ENCODE measurements at regions not wholly inside any gene's neighbourhood (a gene's known extent, or its start where the extent isn't known, plus 50 kb on each side); places are given as distances from the start of the nearest gene placed in this dataset.

DNA sequence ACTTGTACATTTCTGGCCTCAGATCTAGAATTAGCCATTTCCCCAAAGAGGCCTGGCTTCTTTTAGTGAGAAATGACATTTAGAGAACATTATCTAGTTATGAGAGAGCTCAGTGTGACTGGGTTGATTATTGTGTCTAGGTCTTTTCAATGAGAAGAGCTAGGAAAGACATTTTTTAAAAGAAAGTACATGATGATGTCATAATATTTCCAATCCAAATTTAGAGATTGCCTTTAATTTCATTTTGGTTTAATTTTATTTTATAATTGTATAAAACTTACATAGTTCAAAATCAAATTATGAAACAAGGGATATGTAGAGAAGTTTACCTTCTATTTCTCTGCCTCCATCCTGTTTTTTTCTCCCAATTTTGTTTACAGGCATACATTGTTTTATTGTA, 354.9 kb downstream of the TMEM135 start (continued):
- TF ChIP-seq, protein P1, sequence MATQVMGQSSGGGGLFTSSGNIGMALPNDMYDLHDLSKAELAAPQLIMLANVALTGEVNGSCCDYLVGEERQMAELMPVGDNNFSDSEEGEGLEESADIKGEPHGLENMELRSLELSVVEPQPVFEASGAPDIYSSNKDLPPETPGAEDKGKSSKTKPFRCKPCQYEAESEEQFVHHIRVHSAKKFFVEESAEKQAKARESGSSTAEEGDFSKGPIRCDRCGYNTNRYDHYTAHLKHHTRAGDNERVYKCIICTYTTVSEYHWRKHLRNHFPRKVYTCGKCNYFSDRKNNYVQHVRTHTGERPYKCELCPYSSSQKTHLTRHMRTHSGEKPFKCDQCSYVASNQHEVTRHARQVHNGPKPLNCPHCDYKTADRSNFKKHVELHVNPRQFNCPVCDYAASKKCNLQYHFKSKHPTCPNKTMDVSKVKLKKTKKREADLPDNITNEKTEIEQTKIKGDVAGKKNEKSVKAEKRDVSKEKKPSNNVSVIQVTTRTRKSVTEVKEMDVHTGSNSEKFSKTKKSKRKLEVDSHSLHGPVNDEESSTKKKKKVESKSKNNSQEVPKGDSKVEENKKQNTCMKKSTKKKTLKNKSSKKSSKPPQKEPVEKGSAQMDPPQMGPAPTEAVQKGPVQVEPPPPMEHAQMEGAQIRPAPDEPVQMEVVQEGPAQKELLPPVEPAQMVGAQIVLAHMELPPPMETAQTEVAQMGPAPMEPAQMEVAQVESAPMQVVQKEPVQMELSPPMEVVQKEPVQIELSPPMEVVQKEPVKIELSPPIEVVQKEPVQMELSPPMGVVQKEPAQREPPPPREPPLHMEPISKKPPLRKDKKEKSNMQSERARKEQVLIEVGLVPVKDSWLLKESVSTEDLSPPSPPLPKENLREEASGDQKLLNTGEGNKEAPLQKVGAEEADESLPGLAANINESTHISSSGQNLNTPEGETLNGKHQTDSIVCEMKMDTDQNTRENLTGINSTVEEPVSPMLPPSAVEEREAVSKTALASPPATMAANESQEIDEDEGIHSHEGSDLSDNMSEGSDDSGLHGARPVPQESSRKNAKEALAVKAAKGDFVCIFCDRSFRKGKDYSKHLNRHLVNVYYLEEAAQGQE (IDR thresholded peaks at IDR 0.05; ENCODE audit: unreplicated experiment), result no peak

DNA sequence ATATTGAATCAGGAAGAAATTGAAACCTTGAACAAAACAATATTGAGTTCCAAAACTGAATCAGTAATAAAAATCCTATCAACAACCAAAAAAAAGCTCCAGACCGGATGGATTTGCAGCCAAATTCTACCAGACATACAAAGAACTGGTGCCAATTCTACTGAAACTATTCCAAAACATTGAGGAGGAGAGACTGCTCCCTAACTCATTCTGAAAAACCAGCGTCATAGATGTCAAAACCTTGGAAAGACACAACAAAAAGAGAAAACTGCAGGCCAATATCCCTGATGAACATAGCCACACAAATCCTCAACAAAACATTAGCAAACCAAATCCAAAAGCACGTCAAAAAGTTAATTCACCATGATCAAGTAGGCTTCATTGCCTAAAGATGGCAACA, 353.8 kb downstream of the TMEM135 start:
- Histone ChIP-seq H3K79me2 (replicated peaks; ENCODE audit: insufficient read depth) (no peaks in the 10 kb centered on the region), H3K36me3 (ENCODE audit: insufficient read depth) (no peaks in the 10 kb centered on the region), H3K9me2 (ENCODE audit: insufficient read depth) (no peaks in the 10 kb centered on the region), H3K4me2 (no peak overlapping the region), H3F3A (replicated peaks; ENCODE audit: low read depth) (no peaks in the 10 kb centered on the region), H3K4me3 (no peak overlapping the region), H4K20me1 (replicated peaks; ENCODE audit: insufficient read depth) (no peaks in the 10 kb centered on the region), H3K27ac (ENCODE audit: low read depth) (no peak overlapping the region), H2AFZ (no peak overlapping the region), H3K27me3 (ENCODE audit: insufficient read depth) (no peaks in the 10 kb centered on the region), H3K4me1 (ENCODE audit: insufficient read depth) (peaks cover 8% of the 10 kb centered on the region; the same call in 1 of the 2 replicates)
- no peak for ATAC-seq
- no peak for DNase-seq (ENCODE audit: low spot score)
- Mint-ChIP-seq H3K36me3 (ENCODE audit: low read depth) (peaks cover 9% of the 10 kb centered on the region; the same call in 2 of the 3 replicates), H3K27ac (no peak overlapping the region), H3K9me3 (peaks cover 9% of the 10 kb centered on the region), H3K4me1 (peaks cover 6% of the 10 kb centered on the region; the same call in 2 of the 3 replicates), H3K27me3 (ENCODE audit: insufficient read depth, low read depth, poor library complexity) (peaks cover 3% of the 10 kb centered on the region), H3K4me3 (no peak overlapping the region)
- TF ChIP-seq STAT1 (IDR thresholded peaks at IDR 0.05; ENCODE audit: unreplicated experiment), result no peak
- TF ChIP-seq EZH2 (IDR thresholded peaks at IDR 0.05; ENCODE audit: low read depth, unreplicated experiment), result no peak
- no peak for TF ChIP-seq CREB1 (CRISPR knock-in tag; IDR thresholded peaks at IDR 0.05; ENCODE audit: low read depth)
- TF ChIP-seq EZH2phosphoT487 (IDR thresholded peaks at IDR 0.05; ENCODE audit: unreplicated experiment), result no peak
- TF ChIP-seq POLR2AphosphoS5 (IDR thresholded peaks at IDR 0.05; ENCODE audit: low read depth), result no peak

DNA sequence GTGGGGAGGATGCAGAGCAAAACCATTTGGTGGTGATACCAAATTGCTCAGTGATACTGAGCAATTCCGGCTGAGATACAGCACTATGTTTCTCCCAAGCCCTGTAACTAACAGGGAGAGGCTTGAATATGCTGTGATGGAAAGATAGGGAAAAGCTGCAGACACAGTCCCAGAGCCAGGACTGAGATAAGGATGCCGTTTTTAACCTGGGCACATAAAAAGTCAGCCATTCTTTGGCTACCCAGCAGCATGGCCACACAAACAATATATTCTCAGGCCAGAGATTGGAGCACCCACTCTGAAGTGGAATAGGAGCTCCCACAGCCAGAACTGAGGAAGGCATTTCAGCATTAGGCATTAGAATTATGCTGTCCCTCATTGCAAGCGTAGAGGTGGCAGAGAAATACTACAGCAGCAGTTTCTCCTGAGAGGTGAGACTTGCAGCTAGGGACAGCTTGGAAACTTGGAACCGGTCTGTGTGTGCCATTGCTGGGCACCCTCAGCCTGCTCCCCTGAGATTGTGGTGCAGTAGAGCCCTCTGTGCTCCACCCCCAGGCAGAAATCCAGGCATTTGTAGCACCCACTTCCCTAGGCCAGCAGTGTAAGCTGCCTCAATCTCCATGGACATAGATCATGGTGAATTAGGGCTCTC, 346.5 kb downstream of the TMEM135 start:
- Histone ChIP-seq H3K27me3 (ENCODE audit: insufficient read depth) (no peaks in the 10 kb centered on the region), H2AFZ (no peak overlapping the region), H3K9me2 (ENCODE audit: insufficient read depth) (no peaks in the 10 kb centered on the region), H3K4me3 (no peak overlapping the region), H4K20me1 (replicated peaks; ENCODE audit: insufficient read depth) (no peaks in the 10 kb centered on the region), H3K27ac (ENCODE audit: low read depth) (no peak overlapping the region), H3K79me2 (replicated peaks; ENCODE audit: insufficient read depth) (no peaks in the 10 kb centered on the region), H3K4me1 (ENCODE audit: insufficient read depth) (no peaks in the 10 kb centered on the region), H3F3A (replicated peaks; ENCODE audit: low read depth) (no peaks in the 10 kb centered on the region), H3K4me2 (no peak overlapping the region), H3K36me3 (ENCODE audit: insufficient read depth) (no peaks in the 10 kb centered on the region)
- Mint-ChIP-seq H3K27ac (no peak overlapping the region; the same call in 1 of the 2 replicates), H3K4me3 (no peak overlapping the region), H3K27me3 (ENCODE audit: insufficient read depth, low read depth, poor library complexity) (peaks cover 3% of the 10 kb centered on the region), H3K36me3 (ENCODE audit: low read depth) (peaks cover 16% of the 10 kb centered on the region; the same call in 2 of the 3 replicates), H3K4me1 (no peaks in the 10 kb centered on the region), H3K9me3 (peaks cover 27% of the 10 kb centered on the region)
- ATAC-seq, result no peak
- DNase-seq (ENCODE audit: low spot score), result no peak
- no peak for TF ChIP-seq ZNF114 (CRISPR knock-in tag; IDR thresholded peaks at IDR 0.05)
- no peak for TF ChIP-seq ZNF462 (CRISPR knock-in tag; IDR thresholded peaks at IDR 0.05)
- TF ChIP-seq POLR2AphosphoS5 (IDR thresholded peaks at IDR 0.05; ENCODE audit: low read depth), result no peak

Measured in GM23338 (cell line).